ENCODE measurements at regions not wholly inside any gene's neighbourhood (a gene's known extent, or its start where the extent isn't known, plus 50 kb on each side); places are given as distances from the start of the nearest gene placed in this dataset.

GRCh38 chr10:125533866-125534265, 149.1 kb downstream of the TEX36 start:
- Histone ChIP-seq H3K4me2 (ENCODE audit: low read length) (no peak overlapping the region), H3K9me2 (ENCODE audit: insufficient read depth) (no peaks in the 10 kb centered on the region), H3K4me1 (ENCODE audit: control insufficient read depth in 1 of 2, insufficient read depth in 2 of 2, low read length in 2 of 2) (no peaks in the 10 kb centered on the region; a peak in 1 of 4 replicates), H3K36me3 (ENCODE audit: control insufficient read depth in 1 of 2, insufficient read depth in 2 of 2, low read length in 2 of 2) (no peaks in the 10 kb centered on the region), H3K9ac (ENCODE audit: low read length) (no peak overlapping the region), H2AFZ (ENCODE audit: low read depth, low read length, poor library complexity, severe bottlenecking) (no peak overlapping the region), H3K4me3 (replicated peaks in 1 of 2; ENCODE audit: low read depth in 1 of 2, low read length in 2 of 2) (no peak overlapping the region), H3K79me2 (ENCODE audit: insufficient read depth, low read length) (no peaks in the 10 kb centered on the region), H3K27ac (ENCODE audit: low read depth, low read length) (no peak overlapping the region), H3K9me3 (ENCODE audit: control insufficient read depth in 1 of 2, insufficient read depth in 1 of 2, low read depth in 1 of 2, low read length in 2 of 2) (no peaks in the 10 kb centered on the region), H4K20me1 (ENCODE audit: insufficient read depth) (no peaks in the 10 kb centered on the region), H3K27me3 (ENCODE audit: insufficient read depth, low read length) (peaks cover 38% of the 10 kb centered on the region)
- DNase-seq (ENCODE audit: low read depth, low spot score) (no peak), ATAC-seq (no peak)
- TF ChIP-seq SP1 (IDR thresholded peaks at IDR 0.05; ENCODE audit: low read depth) (no peak), EGR1 (IDR thresholded peaks at IDR 0.05; ENCODE audit: low read depth) (no peak), CEBPB (IDR thresholded peaks at IDR 0.05; ENCODE audit: low read depth) (no peak), ATF3 (IDR thresholded peaks at IDR 0.05) (no peak), ELF1 (IDR thresholded peaks at IDR 0.05; ENCODE audit: borderline replicate concordance, low read depth) (no peak), POLR2A (IDR thresholded peaks at IDR 0.05; ENCODE audit: borderline replicate concordance, extremely low read depth, insufficient read depth, insufficient read length) (no peak), SRF (IDR thresholded peaks at IDR 0.05; ENCODE audit: low read depth) (no peak), JUND (IDR thresholded peaks at IDR 0.05) (no peak), EZH2 (IDR thresholded peaks at IDR 0.05) (no peak), EZH2phosphoT487 (IDR thresholded peaks at IDR 0.05; ENCODE audit: borderline replicate concordance) (no peak), CTCF (IDR thresholded peaks at IDR 0.05 in 2 of 3, conservative IDR thresholded peaks at IDR 0.05 in 1 of 3; ENCODE audit: borderline replicate concordance in 1 of 3, insufficient read depth in 1 of 3, low read depth in 2 of 3, low read length in 2 of 3) (no peak), RAD21 (IDR thresholded peaks at IDR 0.05; ENCODE audit: low read depth) (no peak), YY1 (IDR thresholded peaks at IDR 0.05; ENCODE audit: extremely low read depth, insufficient replicate concordance, low read depth, low read length) (no peak), ZBTB33 (IDR thresholded peaks at IDR 0.05; ENCODE audit: extremely low read depth, insufficient replicate concordance, low read length) (no peak), FOSL1 (IDR thresholded peaks at IDR 0.05; ENCODE audit: low read depth) (no peak), MAX (IDR thresholded peaks at IDR 0.05) (no peak)
- POLR2A ChIA-PET = no interaction called here
- intact Hi-C loops (cut with micrococcal nuclease) = no loop called here
- CTCF ChIA-PET = interaction anchor here (1.5 to 1.9 kb wide), 2 partner anchors 11 to 12 kb away, joined by 12 to 13 read pairs; no protein-coding TSS in a partner anchor
- no TSS peak for BruUV-seq (replicated peaks)
- RAD21 ChIA-PET (ENCODE audit: low non-redundant PET in 1 of 2, low total read pairs in 2 of 2, uncharacterized antibody in 2 of 2, unreplicated experiment in 2 of 2) = no interaction called here

All from HCT116 (cell line).